SK-N-SH (cell line): ENCODE measurements at regions not wholly inside any gene's neighbourhood (a gene's known extent, or its start where the extent isn't known, plus 50 kb on each side); places are given as distances from the start of the nearest gene placed in this dataset.

Experiments
- CTCF ChIA-PET: fragments of 300-600, 350-600 bp; formaldehyde crosslinking; extraction: SDS; loops from one replicate; lab custom pipeline; 2021; lab: Yijun Ruan, JAX
- POLR2A ChIA-PET: fragments of 350-600 bp; sonication (Branson Sonifier 250); formaldehyde crosslinking; extraction: SDS; loops from one replicate; lab custom pipeline; 2020; ENCODE audit warnings: antibody characterized with exemption, inconsistent platforms; lab: Yijun Ruan, JAX
- DNase-seq: peaks from one replicate; pipeline ENCODE4 v3.0.0; 2012
- H2AFZ ChIP-seq: fragments of 200-600 bp; sonication (generic); 2 replicates; pipeline ENCODE4 v1.8.1; 2016; ENCODE audit warnings: antibody characterized with exemption, mild to moderate bottlenecking, low read depth
- H3F3A ChIP-seq: fragments of 200-600 bp; sonication (generic); replicated peaks from 2 replicates; pipeline ENCODE3; 2016; ENCODE audit warnings: antibody characterized with exemption, mild to moderate bottlenecking; ENCODE audit not compliant: insufficient read depth
- H3K27ac ChIP-seq, 2 experiments: fragments of 200-500 bp in 1 of 2; fragments of 200-600 bp in 1 of 2; sonication (Bioruptor generic) in 1 of 2; sonication (generic), shearing (Covaris generic) in 1 of 2; 2 replicates each; pipeline versions ENCODE4 v1.5.1 to v1.6.1; 2014 to 2016; ENCODE audit warnings: low read depth in 2 of 2, inconsistent platforms in 1 of 2, low read length in 1 of 2, mild to moderate bottlenecking in 1 of 2, mixed read lengths in 1 of 2
- H3K27me3 ChIP-seq: fragments of 200-600 bp; sonication (generic), shearing (Covaris generic); 2 replicates; pipeline ENCODE4 v1.6.1; 2016; ENCODE audit warnings: mixed run types; ENCODE audit not compliant: insufficient read depth
- H3K36me3 ChIP-seq, 2 experiments: fragments of 200-500 bp in 1 of 2; fragments of 200-600 bp in 1 of 2; sonication (Bioruptor generic) in 1 of 2; sonication (generic) in 1 of 2; replicated peaks in 1 of 2; 2 replicates each; pipeline versions ENCODE3 to v1.5.1; 2014 to 2016; ENCODE audit warnings: low read length in 1 of 2, mild to moderate bottlenecking in 1 of 2; ENCODE audit not compliant: insufficient read depth in 2 of 2, control insufficient read depth in 1 of 2
- H3K4me1 ChIP-seq, 2 experiments: fragments of 200-500 bp in 1 of 2; fragments of 200-600 bp in 1 of 2; sonication (Bioruptor generic) in 1 of 2; sonication (generic), shearing (Covaris generic) in 1 of 2; 2 replicates each; pipeline versions ENCODE4 v1.5.1 to v1.6.1; 2014 to 2016; ENCODE audit warnings: low read depth in 1 of 2, low read length in 1 of 2, mixed run types in 1 of 2; ENCODE audit not compliant: insufficient read depth in 2 of 2, control insufficient read depth in 1 of 2
- H3K4me2 ChIP-seq: fragments of 200-600 bp; sonication (generic), shearing (Covaris generic); 2 replicates; pipeline ENCODE4 v1.6.1; 2017; ENCODE audit warnings: mixed run types
- H3K4me3 ChIP-seq, 2 experiments: fragments of 200-500 bp in 1 of 2; fragments of 200-600 bp in 1 of 2; sonication (Bioruptor generic) in 1 of 2; sonication (generic), shearing (Covaris generic) in 1 of 2; 2 replicates each; pipeline versions ENCODE4 v1.5.1 to v1.8.1; 2014 to 2016; ENCODE audit warnings: low read depth in 2 of 2, inconsistent platforms in 1 of 2, low read length in 1 of 2, mild to moderate bottlenecking in 1 of 2, mixed read lengths in 1 of 2, moderate library complexity in 1 of 2
- H3K79me2 ChIP-seq: fragments of 200-600 bp; sonication (generic); 2 replicates; pipeline ENCODE4 v1.8.1; 2017; ENCODE audit warnings: mild to moderate bottlenecking; ENCODE audit not compliant: insufficient read depth
- H3K9ac ChIP-seq: fragments of 200-600 bp; sonication (generic); 2 replicates; pipeline ENCODE4 v1.6.1; 2017; ENCODE audit warnings: mixed run types
- H3K9me2 ChIP-seq: fragments of 200-600 bp; sonication (generic); 2 replicates; pipeline ENCODE4 v1.6.1; 2017; ENCODE audit warnings: mixed run types
- H3K9me3 ChIP-seq: fragments of 200-600 bp; sonication (generic); 2 replicates; pipeline ENCODE4 v1.6.1; 2017; ENCODE audit warnings: mixed run types, mild to moderate bottlenecking, moderate library complexity
- H4K20me1 ChIP-seq: fragments of 200-600 bp; sonication (generic); 2 replicates; pipeline ENCODE4 v1.6.1; 2017; ENCODE audit warnings: mild to moderate bottlenecking, mixed run types; ENCODE audit not compliant: insufficient read depth
- ELF1 ChIP-seq: IDR thresholded peaks from 2 replicates; pipeline ENCODE4 v1.4.0; 2012
- FOSL2 ChIP-seq: IDR thresholded peaks from 2 replicates; pipeline ENCODE4 v1.4.0; 2012; ENCODE audit warnings: low read depth, mild to moderate bottlenecking, moderate library complexity, borderline replicate concordance
- FOXJ3 ChIP-seq: sonication (generic); formaldehyde crosslinking; IDR thresholded peaks from 2 replicates; pipeline ENCODE4 v1.5.1; 2020; ENCODE audit warnings: mild to moderate bottlenecking, missing genetic modification reagents
- JUND ChIP-seq: IDR thresholded peaks from 2 replicates; pipeline ENCODE4 v1.4.0; 2012
- MXI1 ChIP-seq: IDR thresholded peaks from 2 replicates; pipeline ENCODE4 v1.6.1; 2012; ENCODE audit warnings: mild to moderate bottlenecking, low read depth, low read length, improper control_type of control experiment
- RCOR1 ChIP-seq: fragments of 150-350 bp; IDR thresholded peaks from 2 replicates; pipeline ENCODE4 v1.6.1; 2017; ENCODE audit warnings: antibody characterized with exemption, low read length
- YY1 ChIP-seq: IDR thresholded peaks from 2 replicates; pipeline ENCODE4 v1.4.0; 2012; ENCODE audit warnings: low read depth, mild to moderate bottlenecking
- WGBS: methylation state at CpG from one replicate; pipeline ENCODE4 v1.1.6; 2017; ENCODE audit warnings: low lambda C conversion rate; 5-methylcytosine and 5-hydroxymethylcytosine counted together
- TF ChIP-seq, protein P1 (sequence below): IDR thresholded peaks from 2 replicates; pipeline ENCODE4 v1.6.1; 2012; ENCODE audit warnings: mild to moderate bottlenecking, low read depth, low read length, moderate library complexity
- TF ChIP-seq, protein P2 (sequence below): fragments of 150-350 bp; IDR thresholded peaks from 2 replicates; pipeline ENCODE4 v1.6.1; 2016; ENCODE audit warnings: mild to moderate bottlenecking, low read depth, low read length
- TF ChIP-seq, protein P3 (sequence below): fragments of 200-600 bp; sonication (generic); IDR thresholded peaks from 2 replicates; pipeline ENCODE4 v1.6.1; 2017; ENCODE audit warnings: antibody characterized with exemption, mild to moderate bottlenecking, moderate library complexity

DNA sequence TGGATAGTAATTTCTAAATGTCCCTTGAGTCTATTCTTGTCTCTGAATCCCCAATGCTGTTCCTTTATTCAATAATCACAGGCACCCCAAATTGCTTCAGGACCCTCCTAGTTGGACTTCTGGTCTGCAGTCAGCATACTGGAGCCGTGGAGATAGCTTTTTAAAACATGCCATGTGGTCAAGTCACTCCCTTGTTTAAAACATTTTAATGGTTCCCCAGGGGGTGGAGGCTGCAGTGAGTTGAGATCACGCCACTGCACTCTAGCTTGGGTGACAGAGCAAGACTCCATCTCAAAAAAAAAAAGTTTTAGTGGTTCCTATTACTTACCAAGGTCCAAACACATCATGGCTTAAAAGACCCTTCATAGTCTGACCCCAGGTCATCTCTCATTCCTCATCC is 220.3 kb downstream of the ADAMTS15 start:
- Histone ChIP-seq H3K79me2 (no peaks in the 10 kb centered on the region), H3K4me2 (no peak overlapping the region), H4K20me1 (no peaks in the 10 kb centered on the region), H2AFZ (no peak overlapping the region), H3F3A (peaks cover 3% of the 10 kb centered on the region), H3K27ac (no peak overlapping the region), H3K9ac (no peak overlapping the region), H3K36me3 (no peaks in the 10 kb centered on the region), H3K4me1 (peaks cover 0 to 12% of the 10 kb centered on the region in 2 experiments; a peak in 2 of 4 replicates), H3K9me3 (no peaks in the 10 kb centered on the region), H3K9me2 (no peaks in the 10 kb centered on the region)
- DNase-seq, result no peak
- CTCF ChIA-PET, result no interaction called here
- no peak for TF ChIP-seq MXI1
- TF ChIP-seq, protein P1, sequence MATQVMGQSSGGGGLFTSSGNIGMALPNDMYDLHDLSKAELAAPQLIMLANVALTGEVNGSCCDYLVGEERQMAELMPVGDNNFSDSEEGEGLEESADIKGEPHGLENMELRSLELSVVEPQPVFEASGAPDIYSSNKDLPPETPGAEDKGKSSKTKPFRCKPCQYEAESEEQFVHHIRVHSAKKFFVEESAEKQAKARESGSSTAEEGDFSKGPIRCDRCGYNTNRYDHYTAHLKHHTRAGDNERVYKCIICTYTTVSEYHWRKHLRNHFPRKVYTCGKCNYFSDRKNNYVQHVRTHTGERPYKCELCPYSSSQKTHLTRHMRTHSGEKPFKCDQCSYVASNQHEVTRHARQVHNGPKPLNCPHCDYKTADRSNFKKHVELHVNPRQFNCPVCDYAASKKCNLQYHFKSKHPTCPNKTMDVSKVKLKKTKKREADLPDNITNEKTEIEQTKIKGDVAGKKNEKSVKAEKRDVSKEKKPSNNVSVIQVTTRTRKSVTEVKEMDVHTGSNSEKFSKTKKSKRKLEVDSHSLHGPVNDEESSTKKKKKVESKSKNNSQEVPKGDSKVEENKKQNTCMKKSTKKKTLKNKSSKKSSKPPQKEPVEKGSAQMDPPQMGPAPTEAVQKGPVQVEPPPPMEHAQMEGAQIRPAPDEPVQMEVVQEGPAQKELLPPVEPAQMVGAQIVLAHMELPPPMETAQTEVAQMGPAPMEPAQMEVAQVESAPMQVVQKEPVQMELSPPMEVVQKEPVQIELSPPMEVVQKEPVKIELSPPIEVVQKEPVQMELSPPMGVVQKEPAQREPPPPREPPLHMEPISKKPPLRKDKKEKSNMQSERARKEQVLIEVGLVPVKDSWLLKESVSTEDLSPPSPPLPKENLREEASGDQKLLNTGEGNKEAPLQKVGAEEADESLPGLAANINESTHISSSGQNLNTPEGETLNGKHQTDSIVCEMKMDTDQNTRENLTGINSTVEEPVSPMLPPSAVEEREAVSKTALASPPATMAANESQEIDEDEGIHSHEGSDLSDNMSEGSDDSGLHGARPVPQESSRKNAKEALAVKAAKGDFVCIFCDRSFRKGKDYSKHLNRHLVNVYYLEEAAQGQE, result no peak
- TF ChIP-seq, all 33 proteins: peak for 0
- Histone ChIP-seq H3K4me3 (no peak overlapping the region), H3K27me3 (no peaks in the 10 kb centered on the region)
- POLR2A ChIA-PET, result no interaction called here
- 71% methylated on average over 2 of the region's 2 CpGs for WGBS

DNA sequence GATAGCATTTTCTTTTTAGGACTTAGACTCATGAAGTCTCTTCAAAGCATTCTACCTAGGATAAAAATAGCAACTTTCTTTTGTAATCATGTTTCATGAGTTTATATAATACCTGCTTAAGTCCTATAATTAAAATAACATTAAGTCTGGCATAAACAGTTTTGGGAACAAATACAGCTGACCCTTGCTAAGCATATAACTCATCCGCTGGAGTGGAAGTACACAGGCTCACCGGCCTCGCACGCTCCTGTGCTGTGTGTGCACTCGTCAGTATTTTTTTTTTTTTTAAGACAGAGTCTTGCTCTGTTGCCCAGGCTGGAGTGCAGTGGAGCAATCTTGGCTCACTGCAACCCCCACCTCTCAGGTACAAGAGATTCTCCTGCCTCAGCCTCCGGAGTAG is 221.8 kb downstream of the ADAMTS15 start:
- Histone ChIP-seq H3K9ac (no peak overlapping the region), H2AFZ (no peak overlapping the region), H3K36me3 (no peaks in the 10 kb centered on the region), H3K4me3 (no peak overlapping the region), H3F3A (peaks cover 8% of the 10 kb centered on the region), H3K79me2 (no peaks in the 10 kb centered on the region), H3K27ac (no peak overlapping the region), H4K20me1 (no peaks in the 10 kb centered on the region), H3K27me3 (no peaks in the 10 kb centered on the region), H3K4me1 (peaks cover 0 to 18% of the 10 kb centered on the region in 2 experiments; a peak in 2 of 4 replicates), H3K4me2 (no peak overlapping the region), H3K9me2 (no peaks in the 10 kb centered on the region), H3K9me3 (no peaks in the 10 kb centered on the region)
- ChIA-PET CTCF (no interaction called here), POLR2A (no interaction called here)
- no peak for DNase-seq
- whole genome bisulfite sequencing, result 86% methylated on average over 6 of the region's 6 CpGs
- no peak for TF ChIP-seq FOSL2
- no peak for TF ChIP-seq YY1
- TF ChIP-seq ELF1, result no peak
- TF ChIP-seq, protein P2, sequence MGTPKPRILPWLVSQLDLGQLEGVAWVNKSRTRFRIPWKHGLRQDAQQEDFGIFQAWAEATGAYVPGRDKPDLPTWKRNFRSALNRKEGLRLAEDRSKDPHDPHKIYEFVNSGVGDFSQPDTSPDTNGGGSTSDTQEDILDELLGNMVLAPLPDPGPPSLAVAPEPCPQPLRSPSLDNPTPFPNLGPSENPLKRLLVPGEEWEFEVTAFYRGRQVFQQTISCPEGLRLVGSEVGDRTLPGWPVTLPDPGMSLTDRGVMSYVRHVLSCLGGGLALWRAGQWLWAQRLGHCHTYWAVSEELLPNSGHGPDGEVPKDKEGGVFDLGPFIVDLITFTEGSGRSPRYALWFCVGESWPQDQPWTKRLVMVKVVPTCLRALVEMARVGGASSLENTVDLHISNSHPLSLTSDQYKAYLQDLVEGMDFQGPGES, result no peak
- TF ChIP-seq, protein P3, sequence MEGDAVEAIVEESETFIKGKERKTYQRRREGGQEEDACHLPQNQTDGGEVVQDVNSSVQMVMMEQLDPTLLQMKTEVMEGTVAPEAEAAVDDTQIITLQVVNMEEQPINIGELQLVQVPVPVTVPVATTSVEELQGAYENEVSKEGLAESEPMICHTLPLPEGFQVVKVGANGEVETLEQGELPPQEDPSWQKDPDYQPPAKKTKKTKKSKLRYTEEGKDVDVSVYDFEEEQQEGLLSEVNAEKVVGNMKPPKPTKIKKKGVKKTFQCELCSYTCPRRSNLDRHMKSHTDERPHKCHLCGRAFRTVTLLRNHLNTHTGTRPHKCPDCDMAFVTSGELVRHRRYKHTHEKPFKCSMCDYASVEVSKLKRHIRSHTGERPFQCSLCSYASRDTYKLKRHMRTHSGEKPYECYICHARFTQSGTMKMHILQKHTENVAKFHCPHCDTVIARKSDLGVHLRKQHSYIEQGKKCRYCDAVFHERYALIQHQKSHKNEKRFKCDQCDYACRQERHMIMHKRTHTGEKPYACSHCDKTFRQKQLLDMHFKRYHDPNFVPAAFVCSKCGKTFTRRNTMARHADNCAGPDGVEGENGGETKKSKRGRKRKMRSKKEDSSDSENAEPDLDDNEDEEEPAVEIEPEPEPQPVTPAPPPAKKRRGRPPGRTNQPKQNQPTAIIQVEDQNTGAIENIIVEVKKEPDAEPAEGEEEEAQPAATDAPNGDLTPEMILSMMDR, result no peak
- TF ChIP-seq, protein P1, result no peak
- no peak for TF ChIP-seq RCOR1
- no peak for TF ChIP-seq FOXJ3 (CRISPR knock-in tag)
- TF ChIP-seq JUND, result no peak
- TF ChIP-seq MXI1, result no peak
